ENCODE measurements at regions not wholly inside any gene's neighbourhood (a gene's known extent, or its start where the extent isn't known, plus 50 kb on each side); places are given as distances from the start of the nearest gene placed in this dataset.
"Not testable (repeated sequence)": the region's sequence is repeated elsewhere in the genome, so short reads cannot be mapped to it uniquely, and the experiment has no call there.

DNA sequence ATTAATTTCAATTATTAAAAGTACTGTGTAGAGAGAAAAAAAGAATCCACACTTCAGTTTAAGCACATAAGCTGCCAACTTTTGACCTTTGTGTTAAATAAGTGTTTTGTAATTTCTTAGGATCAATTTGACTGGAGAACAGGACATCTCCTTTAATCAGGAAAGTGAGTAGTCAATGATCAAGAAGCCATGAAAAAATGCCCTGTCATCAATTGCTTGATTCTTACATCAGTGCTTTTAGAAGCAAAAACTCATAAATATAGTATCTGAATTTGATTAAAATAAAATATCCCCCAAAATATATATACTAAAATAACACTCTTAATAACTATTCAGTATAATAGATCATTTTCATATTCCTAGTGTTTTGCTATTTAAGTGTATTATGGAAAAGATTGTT, 409.0 kb downstream of the TAFA4 start:
- H3K27me3 ChIP-seq (ENCODE audit: control insufficient read depth, insufficient read depth, low read length) = no peaks in the 10 kb centered on the region
- DNase-seq (ENCODE audit: low read depth in 2 of 2) = no peak
- H3K4me2 ChIP-seq (ENCODE audit: extremely low read depth, insufficient read depth, low read length) = no peak overlapping the region
- no peaks in the 10 kb centered on the region for H4K20me1 ChIP-seq (ENCODE audit: control insufficient read depth, extremely low read depth, insufficient read depth, low read length)
- no peaks in the 10 kb centered on the region for H3K36me3 ChIP-seq (ENCODE audit: control insufficient read depth, insufficient read depth, low read length)
- H3K79me2 ChIP-seq (ENCODE audit: control insufficient read depth, insufficient read depth, low read length) = no peaks in the 10 kb centered on the region
- H2AFZ ChIP-seq (ENCODE audit: low read length) = no peak overlapping the region
- no peak overlapping the region for H3K9ac ChIP-seq (ENCODE audit: insufficient read depth, low read length)
- H3K4me1 ChIP-seq (ENCODE audit: control insufficient read depth, extremely low read depth, insufficient read depth, low read length) = no peaks in the 10 kb centered on the region
- no peak overlapping the region for H3K27ac ChIP-seq (ENCODE audit: insufficient read depth, low read length)
- no peak overlapping the region for H3K4me3 ChIP-seq (replicated peaks in 1 of 4; ENCODE audit: control extremely low read depth in 1 of 4, insufficient read depth in 1 of 4, low read depth in 3 of 4, low read length in 4 of 4)
- TF ChIP-seq, protein P1, sequence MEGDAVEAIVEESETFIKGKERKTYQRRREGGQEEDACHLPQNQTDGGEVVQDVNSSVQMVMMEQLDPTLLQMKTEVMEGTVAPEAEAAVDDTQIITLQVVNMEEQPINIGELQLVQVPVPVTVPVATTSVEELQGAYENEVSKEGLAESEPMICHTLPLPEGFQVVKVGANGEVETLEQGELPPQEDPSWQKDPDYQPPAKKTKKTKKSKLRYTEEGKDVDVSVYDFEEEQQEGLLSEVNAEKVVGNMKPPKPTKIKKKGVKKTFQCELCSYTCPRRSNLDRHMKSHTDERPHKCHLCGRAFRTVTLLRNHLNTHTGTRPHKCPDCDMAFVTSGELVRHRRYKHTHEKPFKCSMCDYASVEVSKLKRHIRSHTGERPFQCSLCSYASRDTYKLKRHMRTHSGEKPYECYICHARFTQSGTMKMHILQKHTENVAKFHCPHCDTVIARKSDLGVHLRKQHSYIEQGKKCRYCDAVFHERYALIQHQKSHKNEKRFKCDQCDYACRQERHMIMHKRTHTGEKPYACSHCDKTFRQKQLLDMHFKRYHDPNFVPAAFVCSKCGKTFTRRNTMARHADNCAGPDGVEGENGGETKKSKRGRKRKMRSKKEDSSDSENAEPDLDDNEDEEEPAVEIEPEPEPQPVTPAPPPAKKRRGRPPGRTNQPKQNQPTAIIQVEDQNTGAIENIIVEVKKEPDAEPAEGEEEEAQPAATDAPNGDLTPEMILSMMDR (conservative IDR thresholded peaks at IDR 0.05 in 1 of 2, IDR thresholded peaks at IDR 0.05 in 1 of 2; ENCODE audit: low read depth in 1 of 2, low read length in 2 of 2) = no peak
- TF ChIP-seq EZH2 (IDR thresholded peaks at IDR 0.05; ENCODE audit: low read length, missing control alignments) = no peak
- H3K9me3 ChIP-seq (ENCODE audit: control insufficient read depth, insufficient read depth, low read depth, low read length) = no peaks in the 10 kb centered on the region

DNA sequence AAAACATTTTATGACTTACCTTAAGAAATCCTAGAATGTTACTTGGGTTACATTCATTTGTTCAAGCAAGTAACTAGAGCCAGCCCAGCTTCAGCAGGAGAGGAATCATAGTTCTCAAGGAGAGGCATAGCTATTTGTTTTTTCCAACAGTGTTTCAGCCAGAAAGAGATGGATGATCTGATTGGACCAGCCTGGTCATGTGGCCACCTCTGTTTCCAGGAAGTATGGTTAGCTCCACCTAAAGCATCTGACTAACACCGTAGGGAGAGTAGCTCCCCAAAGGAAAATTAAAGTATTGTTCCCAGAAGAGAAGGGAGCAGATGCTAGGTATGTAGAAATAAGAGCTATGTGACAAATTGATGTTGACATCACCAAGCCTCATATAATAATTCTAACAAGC, 417.1 kb downstream of the TAFA4 start:
- no peak overlapping the region for H3K4me3 ChIP-seq (replicated peaks in 1 of 4; ENCODE audit: control extremely low read depth in 1 of 4, insufficient read depth in 1 of 4, low read depth in 3 of 4, low read length in 4 of 4)
- no peaks in the 10 kb centered on the region for H3K9me3 ChIP-seq (ENCODE audit: control insufficient read depth, insufficient read depth, low read depth, low read length)
- H3K4me1 ChIP-seq (ENCODE audit: control insufficient read depth, extremely low read depth, insufficient read depth, low read length) = no peaks in the 10 kb centered on the region
- no peak overlapping the region for H3K4me2 ChIP-seq (ENCODE audit: extremely low read depth, insufficient read depth, low read length)
- H4K20me1 ChIP-seq (ENCODE audit: control insufficient read depth, extremely low read depth, insufficient read depth, low read length) = no peaks in the 10 kb centered on the region
- no peak overlapping the region for H3K27ac ChIP-seq (ENCODE audit: insufficient read depth, low read length)
- no peak overlapping the region for H3K9ac ChIP-seq (ENCODE audit: insufficient read depth, low read length)
- no peak for DNase-seq (ENCODE audit: low read depth in 2 of 2)
- H2AFZ ChIP-seq (ENCODE audit: low read length) = no peak overlapping the region
- TF ChIP-seq EZH2 (IDR thresholded peaks at IDR 0.05; ENCODE audit: low read length, missing control alignments) = no peak
- TF ChIP-seq, protein P1 (conservative IDR thresholded peaks at IDR 0.05 in 1 of 2, IDR thresholded peaks at IDR 0.05 in 1 of 2; ENCODE audit: low read depth in 1 of 2, low read length in 2 of 2) = no peak
- H3K79me2 ChIP-seq (ENCODE audit: control insufficient read depth, insufficient read depth, low read length) = no peaks in the 10 kb centered on the region
- no peaks in the 10 kb centered on the region for H3K36me3 ChIP-seq (ENCODE audit: control insufficient read depth, insufficient read depth, low read length)
- no peaks in the 10 kb centered on the region for H3K27me3 ChIP-seq (ENCODE audit: control insufficient read depth, insufficient read depth, low read length)

DNA sequence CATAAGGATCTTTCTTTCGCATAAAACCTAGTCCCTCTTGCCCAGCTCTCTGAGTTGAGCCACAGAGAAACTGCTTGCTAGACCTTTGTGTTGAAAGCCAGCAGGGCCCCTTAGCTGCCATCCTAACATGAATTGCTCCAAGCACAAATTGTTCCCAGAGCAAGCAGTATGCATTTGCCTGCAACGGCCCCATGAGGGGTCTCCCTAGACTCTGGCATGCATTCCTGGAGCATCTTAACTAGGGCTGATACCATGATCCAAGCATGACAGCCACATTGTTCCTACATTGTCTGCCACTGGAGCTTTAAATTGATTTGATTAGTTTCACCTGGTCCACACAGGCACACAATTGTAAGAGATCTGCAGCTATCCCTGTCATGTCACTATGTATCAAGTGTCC, 428.1 kb downstream of the TAFA4 start:
- no peaks in the 10 kb centered on the region for H4K20me1 ChIP-seq (ENCODE audit: control insufficient read depth, extremely low read depth, insufficient read depth, low read length)

DNA sequence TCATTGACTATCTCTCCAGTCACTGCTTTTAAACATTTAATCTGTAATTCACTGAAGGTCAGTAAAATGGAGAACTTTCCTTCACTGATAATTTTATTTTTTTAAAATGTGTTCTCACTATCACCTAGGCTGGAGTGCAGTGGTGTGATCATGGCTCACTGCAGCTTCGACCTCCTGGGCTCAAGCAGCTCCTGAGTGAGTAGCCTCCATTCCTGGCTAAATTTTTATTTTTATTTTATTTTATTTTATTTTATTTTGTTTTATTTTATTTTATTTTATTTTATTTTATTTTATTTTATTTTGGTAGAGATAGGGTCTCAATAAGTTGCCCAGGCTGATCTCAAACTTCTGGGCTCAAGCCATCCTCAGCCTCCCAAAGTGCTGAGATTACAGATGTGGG, 446.5 kb downstream of the TAFA4 start:
- not testable (repeated sequence) for H3K27ac ChIP-seq (ENCODE audit: insufficient read depth, low read length); H3K27me3 ChIP-seq (ENCODE audit: control insufficient read depth, insufficient read depth, low read length); DNase-seq (ENCODE audit: low read depth in 2 of 2); H4K20me1 ChIP-seq (ENCODE audit: control insufficient read depth, extremely low read depth, insufficient read depth, low read length); H3K4me2 ChIP-seq (ENCODE audit: extremely low read depth, insufficient read depth, low read length); H2AFZ ChIP-seq (ENCODE audit: low read length); H3K4me3 ChIP-seq (replicated peaks in 1 of 4; ENCODE audit: control extremely low read depth in 1 of 4, insufficient read depth in 1 of 4, low read depth in 3 of 4, low read length in 4 of 4); H3K79me2 ChIP-seq (ENCODE audit: control insufficient read depth, insufficient read depth, low read length); H3K9ac ChIP-seq (ENCODE audit: insufficient read depth, low read length); H3K36me3 ChIP-seq (ENCODE audit: control insufficient read depth, insufficient read depth, low read length); H3K4me1 ChIP-seq (ENCODE audit: control insufficient read depth, extremely low read depth, insufficient read depth, low read length); H3K9me3 ChIP-seq (ENCODE audit: control insufficient read depth, insufficient read depth, low read depth, low read length)

More for the DNA sequence above, 428.1 kb downstream of the TAFA4 start:
- H3K4me1 ChIP-seq (ENCODE audit: control insufficient read depth, extremely low read depth, insufficient read depth, low read length) = no peaks in the 10 kb centered on the region
- no peak overlapping the region for H3K4me3 ChIP-seq (replicated peaks in 1 of 4; ENCODE audit: control extremely low read depth in 1 of 4, insufficient read depth in 1 of 4, low read depth in 3 of 4, low read length in 4 of 4)
- no peaks in the 10 kb centered on the region for H3K79me2 ChIP-seq (ENCODE audit: control insufficient read depth, insufficient read depth, low read length)
- no peaks in the 10 kb centered on the region for H3K9me3 ChIP-seq (ENCODE audit: control insufficient read depth, insufficient read depth, low read depth, low read length)
- H3K27me3 ChIP-seq (ENCODE audit: control insufficient read depth, insufficient read depth, low read length) = no peaks in the 10 kb centered on the region
- H3K4me2 ChIP-seq (ENCODE audit: extremely low read depth, insufficient read depth, low read length) = no peak overlapping the region
- H3K36me3 ChIP-seq (ENCODE audit: control insufficient read depth, insufficient read depth, low read length) = no peaks in the 10 kb centered on the region
- no peak overlapping the region for H3K27ac ChIP-seq (ENCODE audit: insufficient read depth, low read length)
- no peak overlapping the region for H3K9ac ChIP-seq (ENCODE audit: insufficient read depth, low read length)
- no peak for DNase-seq (ENCODE audit: low read depth in 2 of 2)
- H2AFZ ChIP-seq (ENCODE audit: low read length) = no peak overlapping the region
- TF ChIP-seq, protein P1 (conservative IDR thresholded peaks at IDR 0.05 in 1 of 2, IDR thresholded peaks at IDR 0.05 in 1 of 2; ENCODE audit: low read depth in 1 of 2, low read length in 2 of 2) = no peak
- no peak for TF ChIP-seq EZH2 (IDR thresholded peaks at IDR 0.05; ENCODE audit: low read length, missing control alignments)
